Sigmoid colon (tissue), 4 donors: ENCODE measurements at regions not wholly inside any gene's neighbourhood (a gene's known extent, or its start where the extent isn't known, plus 50 kb on each side); places are given as distances from the start of the nearest gene placed in this dataset.

Experiments
- CTCF ChIP-seq, 4 experiments: fragments of 450-650 bp in 3 of 4; fragments of 200-600 bp in 1 of 4; IDR thresholded peaks; one replicate each; pipeline ENCODE4 v1.5.1; 2016 to 2019; ENCODE audit warnings: antibody characterized with exemption in 4 of 4, mild to moderate bottlenecking in 3 of 4, moderate library complexity in 2 of 4
- EP300 ChIP-seq, 4 donors: sonication (generic); formaldehyde crosslinking; IDR thresholded peaks; one replicate each; pipeline ENCODE4 v1.6.1; 2017; ENCODE audit warnings: antibody characterized with exemption in 4 of 4
- POLR2A ChIP-seq, 2 donors: fragments of 450-650 bp; IDR thresholded peaks; one replicate each; pipeline ENCODE4 v1.6.1; 2016; ENCODE audit warnings: antibody characterized with exemption in 2 of 2, mild to moderate bottlenecking in 2 of 2, moderate library complexity in 2 of 2

DNA sequence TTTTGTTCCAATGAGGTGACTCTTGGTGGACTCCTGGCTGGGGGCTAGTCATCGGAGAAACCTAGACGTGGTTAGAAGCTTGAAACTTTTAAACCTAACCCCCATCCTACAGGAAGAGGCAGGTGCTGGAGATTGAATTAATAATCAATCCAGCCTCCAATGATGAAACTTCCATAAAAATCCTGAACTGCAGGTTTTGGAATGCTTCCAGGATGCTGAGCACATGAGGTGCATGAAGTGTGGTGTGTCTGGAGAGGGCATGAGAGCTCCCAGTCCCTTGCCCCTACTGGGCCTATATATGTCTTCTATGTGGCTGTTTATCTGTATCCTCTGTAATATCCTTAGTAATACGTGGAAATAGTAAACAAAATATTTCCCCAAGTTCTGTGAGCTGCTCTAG, 90.7 kb upstream of the PDHA2 start:
- no peak for TF ChIP-seq POLR2A (IDR thresholded peaks at IDR 0.05)
- no peak for TF ChIP-seq CTCF (IDR thresholded peaks at IDR 0.05)
- TF ChIP-seq EP300 (IDR thresholded peaks at IDR 0.05), result no peak
